ENCODE measurements at regions not wholly inside any gene's neighbourhood (a gene's known extent, or its start where the extent isn't known, plus 50 kb on each side); places are given as distances from the start of the nearest gene placed in this dataset.

DNA sequence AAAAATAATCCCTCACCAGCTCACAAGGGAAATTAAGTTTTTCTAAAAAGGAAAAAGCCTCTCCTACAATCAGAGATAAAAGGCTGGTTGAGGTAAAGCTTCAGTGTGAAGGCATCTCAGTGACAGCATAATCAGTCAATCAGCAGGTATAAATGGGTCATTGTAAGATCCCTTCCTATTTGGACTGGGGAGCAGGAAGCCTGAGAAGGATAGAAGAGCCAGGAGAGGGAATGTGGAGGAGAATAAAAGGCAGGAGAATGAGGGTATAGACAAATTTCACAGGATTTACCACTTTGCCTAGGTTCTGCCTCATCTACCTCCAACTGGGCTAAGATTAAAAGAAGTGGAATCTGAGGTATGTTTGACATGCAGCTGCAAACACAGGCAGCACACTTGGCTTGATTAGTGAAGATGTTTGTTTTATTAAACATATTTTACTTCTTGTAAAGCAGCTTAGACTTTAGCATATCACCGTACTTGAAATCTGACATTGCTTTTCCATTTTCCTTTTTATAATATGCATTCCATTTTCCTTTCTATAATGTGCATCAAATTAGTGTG, 479.1 kb upstream of the USP15 start:
- H4K20me1 ChIP-seq (ENCODE audit: control insufficient read depth, extremely low read depth, insufficient read depth, low read length): no peaks in the 10 kb centered on the region
- FAIRE-seq (no peak), DNase-seq (ENCODE audit: low read depth, low spot score) (no peak)
- H3K4me2 ChIP-seq (ENCODE audit: control insufficient read depth, extremely low read depth, insufficient read depth, low read depth, low read length): no peak overlapping the region
- dilution Hi-C loops (cut with MboI; ENCODE audit: extremely low pct_ligation_motif_present, low sequenced_read_pairs): no loop called here
- no peaks in the 10 kb centered on the region for H3K9me1 ChIP-seq (ENCODE audit: control insufficient read depth, extremely low read depth, insufficient read depth, low read length)
- no peaks in the 10 kb centered on the region for H3K27me3 ChIP-seq (ENCODE audit: control insufficient read depth, extremely low read depth, insufficient read depth, low read length)
- no peaks in the 10 kb centered on the region for H3K9me3 ChIP-seq (ENCODE audit: control insufficient read depth, low read depth, low read length)
- H3K9ac ChIP-seq (ENCODE audit: control insufficient read depth, extremely low read depth, insufficient read depth, low read length): no peak overlapping the region
- no peak overlapping the region for H2AFZ ChIP-seq (ENCODE audit: control insufficient read depth, low read length)
- H3K79me2 ChIP-seq (ENCODE audit: control insufficient read depth, insufficient read depth, low read length): no peaks in the 10 kb centered on the region
- no peaks in the 10 kb centered on the region for H3K36me3 ChIP-seq (ENCODE audit: control insufficient read depth in 2 of 2, extremely low read depth in 1 of 2, insufficient read depth in 2 of 2, low read length in 2 of 2)
- H3K4me1 ChIP-seq (ENCODE audit: control insufficient read depth, extremely low read depth, insufficient read depth, low read length): no peaks in the 10 kb centered on the region
- no peak overlapping the region for H3K4me3 ChIP-seq (ENCODE audit: control insufficient read depth in 2 of 3, extremely low read depth in 1 of 3, insufficient read depth in 2 of 3, low read depth in 1 of 3, low read length in 3 of 3)
- TF ChIP-seq, protein P1, sequence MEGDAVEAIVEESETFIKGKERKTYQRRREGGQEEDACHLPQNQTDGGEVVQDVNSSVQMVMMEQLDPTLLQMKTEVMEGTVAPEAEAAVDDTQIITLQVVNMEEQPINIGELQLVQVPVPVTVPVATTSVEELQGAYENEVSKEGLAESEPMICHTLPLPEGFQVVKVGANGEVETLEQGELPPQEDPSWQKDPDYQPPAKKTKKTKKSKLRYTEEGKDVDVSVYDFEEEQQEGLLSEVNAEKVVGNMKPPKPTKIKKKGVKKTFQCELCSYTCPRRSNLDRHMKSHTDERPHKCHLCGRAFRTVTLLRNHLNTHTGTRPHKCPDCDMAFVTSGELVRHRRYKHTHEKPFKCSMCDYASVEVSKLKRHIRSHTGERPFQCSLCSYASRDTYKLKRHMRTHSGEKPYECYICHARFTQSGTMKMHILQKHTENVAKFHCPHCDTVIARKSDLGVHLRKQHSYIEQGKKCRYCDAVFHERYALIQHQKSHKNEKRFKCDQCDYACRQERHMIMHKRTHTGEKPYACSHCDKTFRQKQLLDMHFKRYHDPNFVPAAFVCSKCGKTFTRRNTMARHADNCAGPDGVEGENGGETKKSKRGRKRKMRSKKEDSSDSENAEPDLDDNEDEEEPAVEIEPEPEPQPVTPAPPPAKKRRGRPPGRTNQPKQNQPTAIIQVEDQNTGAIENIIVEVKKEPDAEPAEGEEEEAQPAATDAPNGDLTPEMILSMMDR (optimal IDR thresholded peaks at IDR 0.05 in 1 of 3, IDR thresholded peaks at IDR 0.05 in 1 of 3, conservative IDR thresholded peaks at IDR 0.05 in 1 of 3; ENCODE audit: extremely low read depth in 1 of 3, insufficient read depth in 2 of 3, low read length in 3 of 3): no peak
- no peak for TF ChIP-seq EZH2 (IDR thresholded peaks at IDR 0.05; ENCODE audit: low read length)
- no peak overlapping the region for H3K27ac ChIP-seq (ENCODE audit: control insufficient read depth, insufficient read depth, low read length)

DNA sequence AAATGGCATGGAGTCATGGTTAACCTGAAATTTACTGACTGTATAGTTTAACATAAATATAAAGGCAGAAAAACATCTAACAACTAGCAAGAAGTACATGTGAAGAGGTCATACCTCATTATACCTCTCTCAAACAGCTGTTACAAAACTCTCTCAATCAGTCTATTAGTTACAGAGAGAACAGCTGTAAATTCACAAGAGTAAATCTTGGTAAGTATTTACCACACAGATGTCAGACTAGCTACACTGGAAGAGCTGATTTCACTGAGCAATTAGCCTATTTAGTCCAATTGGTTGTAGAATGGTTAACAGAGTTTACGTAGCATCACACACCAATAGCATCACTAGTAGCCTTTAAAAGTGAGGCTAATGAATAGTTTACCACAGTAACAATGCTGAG, 463.4 kb upstream of the USP15 start:
- H4K20me1 ChIP-seq (ENCODE audit: control insufficient read depth, extremely low read depth, insufficient read depth, low read length): no peaks in the 10 kb centered on the region
- no peaks in the 10 kb centered on the region for H3K9me3 ChIP-seq (ENCODE audit: control insufficient read depth, low read depth, low read length)
- dilution Hi-C loops (cut with MboI; ENCODE audit: extremely low pct_ligation_motif_present, low sequenced_read_pairs): no loop called here
- H3K4me1 ChIP-seq (ENCODE audit: control insufficient read depth, extremely low read depth, insufficient read depth, low read length): no peaks in the 10 kb centered on the region
- no peaks in the 10 kb centered on the region for H3K9me1 ChIP-seq (ENCODE audit: control insufficient read depth, extremely low read depth, insufficient read depth, low read length)
- DNase-seq (ENCODE audit: low read depth, low spot score) (no peak), FAIRE-seq (no peak)
- TF ChIP-seq EZH2 (IDR thresholded peaks at IDR 0.05; ENCODE audit: low read length): no peak
- TF ChIP-seq, protein P1 (optimal IDR thresholded peaks at IDR 0.05 in 1 of 3, IDR thresholded peaks at IDR 0.05 in 1 of 3, conservative IDR thresholded peaks at IDR 0.05 in 1 of 3; ENCODE audit: extremely low read depth in 1 of 3, insufficient read depth in 2 of 3, low read length in 3 of 3): no peak
- no peak overlapping the region for H3K4me2 ChIP-seq (ENCODE audit: control insufficient read depth, extremely low read depth, insufficient read depth, low read depth, low read length)
- H3K27ac ChIP-seq (ENCODE audit: control insufficient read depth, insufficient read depth, low read length): no peak overlapping the region
- H3K9ac ChIP-seq (ENCODE audit: control insufficient read depth, extremely low read depth, insufficient read depth, low read length): no peak overlapping the region
- no peaks in the 10 kb centered on the region for H3K79me2 ChIP-seq (ENCODE audit: control insufficient read depth, insufficient read depth, low read length)
- H2AFZ ChIP-seq (ENCODE audit: control insufficient read depth, low read length): no peak overlapping the region
- H3K36me3 ChIP-seq (ENCODE audit: control insufficient read depth in 2 of 2, extremely low read depth in 1 of 2, insufficient read depth in 2 of 2, low read length in 2 of 2): no peaks in the 10 kb centered on the region
- no peaks in the 10 kb centered on the region for H3K27me3 ChIP-seq (ENCODE audit: control insufficient read depth, extremely low read depth, insufficient read depth, low read length)
- H3K4me3 ChIP-seq (ENCODE audit: control insufficient read depth in 2 of 3, extremely low read depth in 1 of 3, insufficient read depth in 2 of 3, low read depth in 1 of 3, low read length in 3 of 3): no peak overlapping the region
